Renal pelvis (tissue), 1 donor: ENCODE measurements at regions not wholly inside any gene's neighbourhood (a gene's known extent, or its start where the extent isn't known, plus 50 kb on each side); places are given as distances from the start of the nearest gene placed in this dataset.
"Not testable (repeated sequence)": the region's sequence is repeated elsewhere in the genome, so short reads cannot be mapped to it uniquely, and the experiment has no call there.

Experiments
- DNase-seq: peaks from one replicate; pipeline ENCODE4 v3.0.0-alpha.2; 2013

GRCh38 chr19:28626407-28626806 is 586.5 kb downstream of the UQCRFS1 start:
- DNase-seq: not testable (repeated sequence)

- DNase-seq: no peak
Observed at GRCh38 chr19:28619816-28620429, 593.0 kb downstream of the UQCRFS1 start.

GRCh38 chr19:28618504-28618903 is 594.4 kb downstream of the UQCRFS1 start:
- no peak for DNase-seq

GRCh38 chr19:28615966-28616365 is 597.0 kb downstream of the UQCRFS1 start:
- no peak for DNase-seq

- no peak for DNase-seq
Observed at GRCh38 chr19:28615546-28615916, 597.4 kb downstream of the UQCRFS1 start.

- DNase-seq: no peak
Observed at GRCh38 chr19:28614634-28615545, 598.1 kb downstream of the UQCRFS1 start.

GRCh38 chr19:28612275-28612769 is 600.6 kb downstream of the UQCRFS1 start:
- no peak for DNase-seq

- peak; percentile 4 for DNase-seq
Observed at GRCh38 chr19:28611227-28611914, 601.6 kb downstream of the UQCRFS1 start.

GRCh38 chr19:28610731-28611130 is 602.2 kb downstream of the UQCRFS1 start:
- DNase-seq: no peak

GRCh38 chr19:28609944-28610343 is 603.0 kb downstream of the UQCRFS1 start:
- DNase-seq: no peak

GRCh38 chr19:28609091-28609755 is 603.7 kb downstream of the UQCRFS1 start:
- DNase-seq: no peak

GRCh38 chr19:28608292-28608691 is 604.7 kb downstream of the UQCRFS1 start:
- no peak for DNase-seq

GRCh38 chr19:28607066-28607583 is 605.8 kb downstream of the UQCRFS1 start:
- no peak for DNase-seq

- DNase-seq: no peak
Observed at GRCh38 chr19:28606269-28607032, 606.5 kb downstream of the UQCRFS1 start.

- DNase-seq: no peak
Observed at GRCh38 chr19:28605501-28606268, 607.3 kb downstream of the UQCRFS1 start.

GRCh38 chr19:28603453-28603852 is 609.5 kb downstream of the UQCRFS1 start:
- no peak for DNase-seq

GRCh38 chr19:28602675-28603298 is 610.2 kb downstream of the UQCRFS1 start:
- DNase-seq: no peak

GRCh38 chr19:28601723-28602440 is 611.1 kb downstream of the UQCRFS1 start:
- no peak for DNase-seq

GRCh38 chr19:28598861-28599260 is 614.1 kb downstream of the UQCRFS1 start:
- DNase-seq: no peak
